OCI-LY3 (cell line): ENCODE measurements at regions not wholly inside any gene's neighbourhood (a gene's known extent, or its start where the extent isn't known, plus 50 kb on each side); places are given as distances from the start of the nearest gene placed in this dataset.

Experiments used
- H2AFZ ChIP-seq: fragments of 200-600, 300-600 bp; shearing (Covaris generic); 2 replicates; pipeline ENCODE4 v1.6.0; 2014; ENCODE audit warnings: antibody characterized with exemption, low read depth, low read length
- H3K27ac ChIP-seq: fragments of 200-600, 300-600 bp; sonication (generic); 2 replicates; pipeline ENCODE4 v1.5.1; 2014; ENCODE audit warnings: mild to moderate bottlenecking, low read length, moderate library complexity, mixed read lengths
- H3K27me3 ChIP-seq: fragments of 200-600, 300-600 bp; sonication (generic); 2 replicates; pipeline ENCODE4 v1.6.1; 2014; ENCODE audit warnings: low read depth, low read length, mixed read lengths
- H3K36me3 ChIP-seq: fragments of 200-600, 300-600 bp; sonication (generic); replicated peaks from 2 replicates; pipeline ENCODE3; 2014; ENCODE audit warnings: low read depth, low read length, mixed read lengths
- H3K4me1 ChIP-seq: fragments of 300-600, 200-600 bp; sonication (generic); 2 replicates; pipeline ENCODE4 v1.6.1; 2014; ENCODE audit warnings: low read length, mixed read lengths
- H3K4me2 ChIP-seq: fragments of 200-600, 300-600 bp; sonication (generic); 2 replicates; pipeline ENCODE4 v1.6.1; 2014; ENCODE audit warnings: low read length, mixed read lengths
- H3K4me3 ChIP-seq: fragments of 300-600, 200-600 bp; sonication (generic); 2 replicates; pipeline ENCODE4 v1.5.1; 2014; ENCODE audit warnings: antibody characterized with exemption, mild to moderate bottlenecking, low read length, moderate library complexity
- H3K79me2 ChIP-seq: fragments of 300-600, 200-600 bp; shearing (Covaris generic); 2 replicates; pipeline ENCODE4 v1.6.1; 2014; ENCODE audit warnings: mild to moderate bottlenecking, low read length, mixed read lengths
- H3K9ac ChIP-seq: fragments of 300-600, 200-600 bp; shearing (Covaris generic); 2 replicates; pipeline ENCODE4 v1.6.0; 2014; ENCODE audit warnings: mild to moderate bottlenecking, low read length, moderate library complexity
- H3K9me3 ChIP-seq: fragments of 200-600, 300-600 bp; shearing (Covaris generic); 2 replicates; pipeline ENCODE4 v1.6.1; 2014; ENCODE audit warnings: low read length, mixed read lengths; ENCODE audit not compliant: insufficient read depth
- H4K20me1 ChIP-seq: fragments of 200-600, 300-600 bp; sonication (generic); 2 replicates; pipeline ENCODE4 v1.6.1; 2016; ENCODE audit warnings: low read length, mixed read lengths; ENCODE audit not compliant: insufficient read depth
- CTCF ChIP-seq: fragments of 200-600, 300-600 bp; sonication (generic); IDR thresholded peaks from 2 replicates; pipeline ENCODE4 v1.5.1; 2014; ENCODE audit warnings: antibody characterized with exemption, low read length, low read depth
- EZH2phosphoT487 ChIP-seq: fragments of 200-600 bp; shearing (Covaris generic); IDR thresholded peaks from 2 replicates; pipeline ENCODE4 v1.6.1; 2018; ENCODE audit warnings: antibody characterized with exemption, mixed run types, low read depth

DNA sequence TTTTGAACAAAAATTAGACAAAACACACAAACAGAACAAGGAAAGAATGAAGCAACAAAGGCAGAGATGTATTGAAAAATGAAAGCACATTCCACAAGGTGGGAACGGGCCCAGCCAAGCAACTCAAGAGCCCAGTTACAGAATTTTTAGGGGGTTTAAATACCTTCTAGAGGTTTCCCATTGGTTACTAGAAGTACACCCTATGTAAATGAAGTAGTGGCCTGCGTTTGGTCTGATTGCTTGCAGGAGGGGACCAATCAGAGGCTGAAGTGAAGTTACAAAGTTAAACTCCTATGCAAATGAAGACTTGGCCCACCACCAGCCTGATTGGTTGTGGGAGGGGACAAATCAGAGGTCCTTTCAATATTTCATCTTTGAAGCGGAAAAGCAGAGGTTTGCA, 593.7 kb upstream of the MMS22L start:
- no peak for TF ChIP-seq CTCF
- H3K27me3 ChIP-seq, result no peaks in the 10 kb centered on the region
- peaks cover 3% of the 10 kb centered on the region; the same call in 1 of the 2 replicates for H3K4me1 ChIP-seq
- H3K27ac ChIP-seq, result no peak overlapping the region
- no peak overlapping the region for H3K4me2 ChIP-seq
- no peaks in the 10 kb centered on the region for H3K79me2 ChIP-seq
- no peaks in the 10 kb centered on the region for H3K36me3 ChIP-seq
- no peaks in the 10 kb centered on the region for H3K9me3 ChIP-seq
- H2AFZ ChIP-seq, result no peak overlapping the region
- H3K9ac ChIP-seq, result no peak overlapping the region
- no peak overlapping the region for H3K4me3 ChIP-seq
- no peaks in the 10 kb centered on the region for H4K20me1 ChIP-seq

GRCh38 chr6:97882755-97883154, 599.7 kb upstream of the MMS22L start:
- Histone ChIP-seq H3K4me2 (no peak overlapping the region), H3K4me1 (peaks cover 3% of the 10 kb centered on the region; the same call in 1 of the 2 replicates), H3K9me3 (no peaks in the 10 kb centered on the region), H4K20me1 (no peaks in the 10 kb centered on the region), H3K27me3 (no peaks in the 10 kb centered on the region), H3K27ac (no peak overlapping the region), H3K36me3 (no peaks in the 10 kb centered on the region), H3K9ac (no peak overlapping the region), H3K79me2 (no peaks in the 10 kb centered on the region), H2AFZ (no peak overlapping the region), H3K4me3 (no peak overlapping the region)
- no peak for TF ChIP-seq CTCF

DNA sequence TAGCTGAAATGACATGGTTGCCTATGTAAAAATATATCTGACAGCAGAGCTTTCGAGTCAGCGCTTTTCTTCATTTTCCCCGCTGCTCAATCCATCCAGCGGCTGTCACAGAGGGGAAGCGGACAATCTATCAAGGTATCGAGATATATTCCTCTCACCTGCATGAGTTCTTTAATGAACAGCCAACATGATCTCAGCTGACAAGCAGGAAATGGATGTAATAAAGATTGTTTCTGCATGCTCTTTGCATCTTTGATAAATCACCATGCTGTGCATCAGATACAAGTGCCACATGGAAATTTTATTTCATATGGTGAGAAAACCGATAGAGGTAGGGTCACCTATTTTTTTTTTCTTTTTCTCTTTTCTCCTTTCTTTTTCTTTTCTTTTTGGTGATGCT, 602.3 kb upstream of the MMS22L start:
- H3K9me3 ChIP-seq, result no peaks in the 10 kb centered on the region
- H3K27ac ChIP-seq, result no peak overlapping the region
- H2AFZ ChIP-seq, result no peak overlapping the region
- H3K4me3 ChIP-seq, result no peak overlapping the region
- TF ChIP-seq EZH2phosphoT487, result no peak
- no peak for TF ChIP-seq CTCF
- no peak overlapping the region for H3K4me2 ChIP-seq
- no peaks in the 10 kb centered on the region for H3K36me3 ChIP-seq
- no peaks in the 10 kb centered on the region for H4K20me1 ChIP-seq
- H3K9ac ChIP-seq, result no peak overlapping the region
- no peaks in the 10 kb centered on the region for H3K79me2 ChIP-seq
- H3K27me3 ChIP-seq, result no peaks in the 10 kb centered on the region
- H3K4me1 ChIP-seq, result peaks cover 3% of the 10 kb centered on the region; the same call in 1 of the 2 replicates

DNA sequence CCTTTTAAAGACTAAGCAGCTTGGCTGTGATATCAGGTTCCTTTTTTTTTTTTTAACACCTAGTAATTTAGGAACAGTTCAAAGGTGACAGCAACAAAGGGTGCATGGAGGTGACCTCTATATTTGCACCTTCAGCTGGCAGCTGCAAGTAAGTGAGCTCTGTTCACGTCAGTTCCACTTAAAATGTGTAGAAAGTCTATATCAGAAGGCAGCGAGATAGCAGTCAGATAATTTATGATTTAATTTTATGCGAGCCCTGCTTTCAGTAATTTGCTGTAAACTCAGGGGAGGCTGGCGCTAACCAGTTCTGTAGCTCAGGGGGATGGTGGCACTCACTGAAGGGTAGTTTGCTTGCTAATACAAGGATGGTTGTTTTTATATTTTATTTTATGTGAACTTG, 602.8 kb upstream of the MMS22L start:
- no peak for TF ChIP-seq CTCF
- no peak for TF ChIP-seq EZH2phosphoT487
- Histone ChIP-seq H4K20me1 (no peaks in the 10 kb centered on the region), H3K36me3 (no peaks in the 10 kb centered on the region), H3K4me1 (peaks cover 3% of the 10 kb centered on the region; the same call in 1 of the 2 replicates), H3K27ac (no peak overlapping the region), H3K4me2 (no peak overlapping the region), H3K9ac (no peak overlapping the region), H3K4me3 (no peak overlapping the region), H3K27me3 (no peaks in the 10 kb centered on the region), H3K79me2 (no peaks in the 10 kb centered on the region), H2AFZ (no peak overlapping the region), H3K9me3 (no peaks in the 10 kb centered on the region)
